ENCODE measurements at regions not wholly inside any gene's neighbourhood (a gene's known extent, or its start where the extent isn't known, plus 50 kb on each side); places are given as distances from the start of the nearest gene placed in this dataset.

DNA sequence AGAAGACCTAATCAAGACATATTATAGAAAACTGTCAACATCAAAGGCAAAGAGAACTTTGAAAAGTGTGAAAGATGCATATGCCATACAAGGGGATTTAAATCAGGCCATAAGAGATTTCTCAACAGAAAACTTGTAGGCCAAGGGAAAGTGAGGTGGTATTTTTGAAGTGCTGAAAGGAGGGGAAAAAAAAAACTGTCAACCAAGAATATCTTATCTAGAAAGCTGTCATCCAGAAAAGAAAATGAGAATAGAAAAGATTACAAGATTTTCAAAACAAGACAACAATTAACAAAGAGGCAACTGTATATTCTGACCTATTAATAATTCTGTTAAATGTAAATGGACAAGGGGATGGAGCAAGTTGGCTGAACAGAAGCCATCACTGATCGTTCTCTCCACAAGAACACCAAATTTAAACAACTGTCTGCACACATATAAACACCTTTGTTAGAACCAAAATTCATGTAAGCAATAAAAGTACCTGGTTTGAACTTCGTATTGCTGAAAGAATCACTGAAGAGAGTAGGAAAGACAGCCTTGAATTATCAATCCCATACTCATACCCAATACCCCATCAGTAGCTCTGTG lies 880.1 kb upstream of the PCDH9 start:
- H3K56ac ChIP-seq (replicated peaks; ENCODE audit: insufficient read length, low read depth, low read length), result no peak overlapping the region
- H3K18ac ChIP-seq (ENCODE audit: extremely low read depth, low read length), result no peak overlapping the region
- WGBS, 2 experiments (ENCODE audit: extremely low coverage in 1 of 2, insufficient coverage in 1 of 2, insufficient read length in 1 of 2, insufficient replicate concordance in 2 of 2, low coverage in 1 of 2, low lambda C conversion rate in 2 of 2, missing lambda C conversion rate in 1 of 2), result 83% methylated on average over 2 of the region's 2 CpGs; no CpG with 5 or more reads in 1 of the 2 experiments
- H4K5ac ChIP-seq (ENCODE audit: insufficient read length, low read depth, low read length), result no peak overlapping the region
- H3K27ac ChIP-seq (ENCODE audit: low read depth, low read length), result no peak overlapping the region
- peaks cover 0 to 5% (median 0%) of the 10 kb centered on the region in 4 experiments; a peak in 1 of 8 replicates for H3K36me3 ChIP-seq (ENCODE audit: control insufficient read depth in 2 of 4, insufficient read depth in 4 of 4, low read length in 3 of 4)
- no peak overlapping the region for H2BK15ac ChIP-seq (ENCODE audit: low read length)
- H3K23me2 ChIP-seq (ENCODE audit: low read depth, low read length), result no peaks in the 10 kb centered on the region
- H2AFZ ChIP-seq (ENCODE audit: low read length), result no peak overlapping the region
- CTCF ChIA-PET (ENCODE audit: partially characterized antibody), result interaction anchor here (1.3 kb wide), 1 partner anchor 29 kb away, joined by 3 read pairs; no protein-coding TSS in a partner anchor
- TF ChIP-seq CBX5 (IDR thresholded peaks at IDR 0.05; ENCODE audit: low read depth, low read length), result no peak
- TF ChIP-seq TAF1 (IDR thresholded peaks at IDR 0.05; ENCODE audit: low read depth, low read length), result no peak
- no peak for TF ChIP-seq ASH2L (IDR thresholded peaks at IDR 0.05; ENCODE audit: low read length)
- TF ChIP-seq POU5F1 (IDR thresholded peaks at IDR 0.05; ENCODE audit: low read depth, low read length), result no peak
- TF ChIP-seq MAFK (IDR thresholded peaks at IDR 0.05; ENCODE audit: low read depth, low read length), result no peak
- no peak for TF ChIP-seq CBX8 (IDR thresholded peaks at IDR 0.05; ENCODE audit: borderline replicate concordance, low read depth, low read length)
- no peak for TF ChIP-seq CHD2 (IDR thresholded peaks at IDR 0.05; ENCODE audit: low read length)
- no peak for TF ChIP-seq TCF12 (IDR thresholded peaks at IDR 0.05; ENCODE audit: low read depth, low read length)
- no peak for TF ChIP-seq NANOG (IDR thresholded peaks at IDR 0.05; ENCODE audit: insufficient read depth, low read depth, low read length, poor library complexity, severe bottlenecking)
- TF ChIP-seq SIRT6 (IDR thresholded peaks at IDR 0.05; ENCODE audit: low read length), result no peak
- H3K9me3 ChIP-seq (ENCODE audit: insufficient read depth in 2 of 2, low read depth in 1 of 2, low read length in 1 of 2), result peaks cover 16 to 19% of the 10 kb centered on the region in 2 experiments
- no peak overlapping the region for H2AK5ac ChIP-seq (ENCODE audit: low read depth, low read length)
- H3K27me3 ChIP-seq (replicated peaks in 1 of 4; ENCODE audit: control insufficient read depth in 3 of 4, extremely low read depth in 1 of 4, insufficient read depth in 3 of 4, low read length in 3 of 4), result no peaks in the 10 kb centered on the region
- no peak overlapping the region for H3K4me3 ChIP-seq (ENCODE audit: extremely low read depth in 1 of 4, insufficient read depth in 2 of 4, low read depth in 3 of 4, low read length in 4 of 4)
- no peak for DNase-seq (ENCODE audit: low read depth in 1 of 2, low spot score in 2 of 2)
- no peaks in the 10 kb centered on the region for H3K4me1 ChIP-seq (replicated peaks in 1 of 4; ENCODE audit: control insufficient read depth in 3 of 4, insufficient read depth in 4 of 4, low read length in 3 of 4)
- no peak overlapping the region for H2BK5ac ChIP-seq (ENCODE audit: low read depth, low read length)
- POLR2A ChIA-PET (ENCODE audit: partially characterized antibody), result no interaction called here
- no peak overlapping the region for H4K8ac ChIP-seq (ENCODE audit: extremely low read depth, insufficient read depth, low read length)
- H3K14ac ChIP-seq (ENCODE audit: insufficient read length), result no peak overlapping the region
- no peaks in the 10 kb centered on the region for H4K20me1 ChIP-seq (replicated peaks in 1 of 2; ENCODE audit: control insufficient read depth in 1 of 2, insufficient read depth in 2 of 2, low read length in 2 of 2)
- H3K9ac ChIP-seq (replicated peaks in 1 of 4; ENCODE audit: extremely low read depth in 1 of 4, low read depth in 3 of 4, low read length in 3 of 4), result no peak overlapping the region
- no peak overlapping the region for H2BK120ac ChIP-seq (replicated peaks; ENCODE audit: low read depth, low read length)
- H2BK12ac ChIP-seq (ENCODE audit: low read depth, low read length), result no peak overlapping the region
- no peaks in the 10 kb centered on the region for H3K79me1 ChIP-seq (ENCODE audit: low read depth, low read length)
- no peak overlapping the region for H2BK20ac ChIP-seq (ENCODE audit: low read length)
- no peak overlapping the region for H3K4me2 ChIP-seq (ENCODE audit: insufficient read depth in 1 of 2, low read depth in 2 of 2, low read length in 2 of 2)
- H3K79me2 ChIP-seq (ENCODE audit: control insufficient read depth in 1 of 2, insufficient read depth in 2 of 2, low read length in 2 of 2), result no peaks in the 10 kb centered on the region
- no peak for FAIRE-seq
- no peak overlapping the region for H3K23ac ChIP-seq (ENCODE audit: insufficient read length)
- no peak overlapping the region for H3K4ac ChIP-seq (replicated peaks; ENCODE audit: insufficient read length, low read depth, low read length)
- no peak overlapping the region for H4K91ac ChIP-seq (replicated peaks; ENCODE audit: insufficient read length, low read length)

Measured in H1 (cell line).